Umbilical cord (tissue), 1 donor: ENCODE measurements at regions not wholly inside any gene's neighbourhood (a gene's known extent, or its start where the extent isn't known, plus 50 kb on each side); places are given as distances from the start of the nearest gene placed in this dataset.

Experiments used
- DNase-seq: peaks from one replicate; pipeline ENCODE4 v3.0.0-alpha.2; 2015; ENCODE audit warnings: low spot score

DNA sequence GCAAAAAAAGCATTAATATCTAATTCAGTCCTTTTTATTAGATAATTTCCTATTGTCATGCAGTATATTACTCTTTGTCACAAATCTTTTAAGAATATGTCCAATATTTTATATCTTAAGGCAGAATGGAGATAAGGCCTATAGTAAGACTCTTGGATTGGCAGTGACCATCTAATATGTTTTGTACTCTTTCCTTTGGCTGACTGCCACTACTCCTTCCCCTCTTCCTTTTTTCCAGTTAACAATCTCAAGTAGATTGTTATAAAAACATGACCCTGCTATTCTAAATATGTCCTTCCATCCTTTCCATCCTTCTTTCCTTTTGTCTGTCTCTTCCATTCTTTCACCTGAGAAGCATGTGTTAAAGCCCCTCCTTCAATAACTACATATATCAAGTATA is 92.8 kb upstream of the TMEM168 start:
- DNase-seq = no peak

DNA sequence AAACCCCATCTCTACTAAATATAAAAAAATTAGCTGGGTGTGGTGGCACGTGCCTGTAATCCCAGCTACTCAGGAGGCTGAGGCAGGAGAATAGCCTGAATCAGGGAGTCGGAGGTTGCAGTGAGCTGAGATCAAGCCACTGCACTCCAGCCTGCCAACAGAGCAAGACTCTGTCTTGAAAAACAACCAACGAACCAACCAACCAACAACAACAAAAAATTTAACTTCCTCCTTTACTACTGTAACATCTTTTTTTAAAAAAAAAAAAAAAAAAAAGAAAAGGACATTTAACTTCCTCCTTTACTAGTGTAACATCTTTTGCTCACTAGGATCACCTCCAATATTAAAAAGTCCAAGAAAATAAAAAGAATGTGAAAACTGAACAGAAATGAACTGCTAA is 92.3 kb upstream of the TMEM168 start:
- DNase-seq = no peak

DNA sequence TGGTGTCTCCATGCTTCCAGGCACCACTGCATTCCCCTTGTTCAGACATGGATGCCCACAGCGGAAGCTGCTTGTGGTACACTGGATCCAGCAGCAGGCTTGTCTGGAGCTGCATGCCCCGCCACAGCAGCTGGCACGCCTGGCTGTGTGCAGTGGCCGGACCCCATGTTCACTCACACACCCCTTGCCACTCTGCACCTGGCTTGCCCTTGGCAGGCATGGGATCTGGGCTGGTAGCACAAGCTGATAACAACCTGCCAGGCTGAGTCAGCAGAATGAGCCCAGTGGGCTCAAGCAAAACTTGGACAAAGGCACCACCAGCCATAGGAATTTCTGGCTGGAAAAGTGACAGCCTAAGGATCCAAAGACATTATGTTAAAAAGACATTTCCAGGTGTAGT is 91.8 kb upstream of the TMEM168 start:
- DNase-seq = no peak

DNA sequence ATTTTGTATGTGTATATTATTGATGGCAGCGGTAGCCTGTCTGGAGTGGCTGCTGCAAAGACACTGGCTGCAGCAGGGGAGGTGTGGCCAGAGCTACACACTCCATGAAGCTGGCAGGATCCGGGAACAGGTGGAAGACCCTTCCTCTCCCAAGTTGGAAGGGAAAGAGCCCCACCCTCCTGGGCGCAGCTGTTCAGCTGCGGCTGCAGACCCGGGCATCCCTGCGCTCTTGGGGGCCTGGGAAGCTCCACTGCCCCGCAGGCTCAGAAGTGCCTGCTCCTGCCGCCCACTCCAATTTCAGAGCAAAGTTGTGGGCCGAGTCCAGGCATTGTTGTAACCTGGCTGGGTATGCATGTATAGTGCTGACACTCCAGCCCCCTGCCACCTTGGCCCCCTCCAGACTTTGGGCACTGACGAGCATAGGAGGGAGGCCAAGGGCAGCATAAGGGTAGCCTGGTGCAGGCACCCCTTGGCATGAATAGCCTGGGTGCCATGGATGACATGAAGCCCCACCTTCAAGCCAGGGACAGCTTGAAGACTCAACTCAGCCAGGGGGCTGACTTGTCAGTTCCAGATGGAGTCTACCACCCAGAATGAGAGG is 90.7 kb upstream of the TMEM168 start:
- no peak for DNase-seq

DNA sequence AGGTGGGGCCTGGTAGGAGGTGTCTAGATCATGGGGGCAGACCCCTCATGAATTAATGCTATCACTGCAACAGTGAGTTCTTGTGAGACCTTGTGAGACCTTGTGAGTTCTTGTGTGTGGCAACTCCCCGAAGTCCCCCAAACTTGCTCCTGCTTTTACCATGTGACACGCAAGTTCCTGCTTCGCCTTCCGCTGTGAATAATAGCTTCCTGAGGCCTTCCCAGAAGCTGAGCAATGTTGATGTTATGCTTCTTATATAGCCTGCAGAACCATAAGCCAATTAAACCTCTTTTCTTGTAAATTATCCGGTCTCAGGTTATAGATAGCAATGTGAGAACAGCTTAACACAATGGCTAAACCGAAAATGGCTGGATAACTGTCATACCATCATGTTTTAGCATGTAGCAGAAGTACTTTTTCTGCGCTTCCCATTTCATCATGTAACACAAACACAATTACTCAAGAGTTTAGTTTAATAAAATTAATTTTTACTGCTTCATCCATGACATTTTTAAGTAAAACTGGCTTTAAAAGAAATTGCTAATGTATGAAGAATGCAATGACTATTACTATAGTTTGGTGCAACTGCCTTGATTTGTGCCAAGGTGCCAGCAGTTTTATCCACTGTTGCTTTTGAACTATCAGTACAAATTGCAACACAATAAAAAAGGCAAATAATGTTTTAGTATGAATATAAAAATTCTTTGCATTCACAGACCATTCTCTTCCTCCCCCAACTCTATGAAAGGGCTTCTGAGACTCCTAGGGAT is 87.7 kb upstream of the TMEM168 start:
- DNase-seq = no peak

DNA sequence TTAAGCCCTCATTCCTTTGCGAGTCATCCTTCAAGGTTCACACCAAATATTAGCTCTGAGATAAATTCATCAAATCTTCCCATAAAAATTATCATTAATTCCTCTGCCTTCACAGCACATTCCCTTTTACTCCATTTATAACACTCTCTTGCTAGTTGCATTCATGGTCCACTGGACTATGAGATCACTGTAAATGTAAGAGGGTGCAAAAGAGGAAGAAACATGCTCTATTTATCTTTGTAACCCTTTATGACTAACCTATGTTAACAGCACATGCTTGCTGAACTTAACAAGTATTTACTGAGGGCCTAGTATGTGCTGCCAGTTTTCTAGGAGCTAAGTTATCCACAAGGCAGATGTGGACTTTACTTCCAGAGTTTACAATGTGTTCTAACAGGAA is 86.7 kb upstream of the TMEM168 start:
- no peak for DNase-seq

DNA sequence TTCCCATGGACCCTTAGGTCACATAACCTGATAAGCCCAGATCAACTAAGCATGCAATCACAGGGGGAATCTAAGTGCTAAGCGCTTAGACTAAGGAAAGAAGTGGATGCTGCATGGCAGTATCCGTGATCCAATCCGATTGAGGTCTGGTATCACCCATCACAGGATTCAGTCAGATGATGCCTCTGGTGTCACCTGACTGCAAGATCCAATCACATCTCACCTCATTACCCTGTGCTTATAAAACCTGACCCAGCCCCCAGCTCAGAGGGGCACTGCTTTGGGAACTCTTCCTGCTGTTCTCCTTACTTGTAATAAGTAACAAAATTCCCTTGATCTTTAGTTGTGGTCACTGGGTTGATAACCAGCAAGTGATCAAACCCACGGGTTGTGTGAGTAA is 84.7 kb upstream of the TMEM168 start:
- DNase-seq = no peak

DNA sequence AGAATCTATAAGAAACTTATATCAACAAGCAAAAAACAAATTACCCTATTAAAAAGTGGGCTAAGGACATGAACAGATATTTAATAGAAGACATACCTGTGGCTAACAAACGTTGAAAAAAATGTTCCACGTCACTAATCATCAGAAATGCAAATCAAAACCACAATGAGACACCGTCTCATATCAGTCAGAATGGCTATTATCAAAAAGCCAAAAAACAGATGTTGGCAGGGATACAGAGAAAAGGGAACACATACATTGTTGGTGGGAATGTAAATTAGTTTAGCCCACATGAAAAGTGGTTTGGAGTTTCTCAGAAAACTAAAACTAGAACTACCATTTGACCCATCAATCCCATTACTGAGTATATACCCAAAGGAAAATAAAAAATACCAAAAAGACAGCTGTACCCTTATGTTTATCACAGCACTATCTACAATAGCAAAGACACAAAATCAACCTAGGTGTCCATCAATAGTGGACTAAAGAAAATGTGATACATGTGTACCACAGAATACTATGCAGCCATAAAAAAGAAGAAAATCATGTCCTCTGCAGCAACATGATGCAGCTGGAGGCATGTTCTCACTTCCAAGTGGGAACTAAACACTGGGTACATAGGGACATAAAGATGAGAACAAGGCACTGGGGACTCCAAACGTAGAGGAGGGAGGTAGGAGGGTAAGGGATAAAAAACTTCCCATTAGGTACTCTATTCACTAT is 83.8 kb upstream of the TMEM168 start:
- DNase-seq = no peak

GRCh38 chr7:112869111-112869774 is 79.0 kb upstream of the TMEM168 start:
- DNase-seq = no peak

DNA sequence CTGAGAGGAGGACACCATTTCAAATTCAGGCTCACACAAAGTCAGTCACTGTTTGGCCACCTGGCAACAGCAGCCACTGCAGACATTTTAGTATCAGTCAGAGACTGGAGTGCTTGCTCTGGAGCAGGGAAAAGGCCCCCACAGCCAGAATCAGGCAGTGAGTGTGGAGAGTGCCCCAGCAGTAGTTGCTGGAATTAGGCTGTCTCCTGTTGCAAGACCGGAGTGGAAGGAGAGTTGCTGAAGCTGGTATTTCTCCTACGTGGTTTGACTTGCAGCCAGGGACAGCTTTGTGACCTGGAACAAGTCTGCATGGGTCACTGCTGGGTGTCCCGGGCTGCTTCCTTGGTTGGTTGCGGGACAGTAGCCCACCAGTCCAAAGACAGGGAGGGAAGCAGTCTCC is 78.4 kb upstream of the TMEM168 start:
- no peak for DNase-seq

- no peak for DNase-seq
These were observed 76.2 kb upstream of the TMEM168 start for GRCh38 chr7:112866424-112866823.

DNA sequence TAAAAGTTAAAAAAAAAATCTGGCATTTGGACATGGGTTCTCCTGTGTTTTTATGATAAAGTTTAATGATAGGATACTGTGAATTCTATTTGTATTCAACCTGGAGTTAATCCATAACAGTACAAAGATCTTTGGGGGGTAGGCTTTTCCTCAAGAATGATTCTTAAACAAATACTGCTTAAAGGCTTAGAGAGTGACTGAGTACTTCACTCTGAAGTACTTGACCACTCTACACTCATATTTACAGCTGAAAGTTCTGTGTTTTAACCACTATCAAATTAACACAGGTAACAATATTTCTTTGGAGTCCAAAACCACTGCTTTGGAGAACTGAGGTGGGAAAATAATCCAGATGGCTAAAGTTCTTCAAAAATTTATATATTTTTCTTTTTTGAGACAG is 74.2 kb upstream of the TMEM168 start:
- DNase-seq = no peak

DNA sequence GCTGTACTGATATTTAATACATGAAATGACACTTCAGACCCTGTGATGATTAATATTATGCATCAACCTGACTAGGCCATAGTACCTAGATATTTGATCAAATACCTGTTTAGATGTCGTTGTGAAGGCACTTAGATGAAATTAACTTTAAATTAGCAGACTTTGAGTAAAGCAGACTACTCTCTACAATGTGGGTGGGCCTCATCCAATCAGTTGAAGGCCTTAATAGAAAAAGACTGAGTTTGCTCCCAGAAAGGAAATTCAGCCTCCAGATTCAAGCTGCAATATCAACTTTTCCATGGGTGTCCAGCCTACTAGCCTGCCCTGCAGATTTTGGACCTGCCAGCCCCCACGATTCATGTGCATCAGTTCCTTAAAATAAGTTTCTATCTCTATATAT is 68.6 kb upstream of the TMEM168 start:
- DNase-seq = no peak

GRCh38 chr7:112855227-112855626 is 65.0 kb upstream of the TMEM168 start:
- DNase-seq = no peak

DNA sequence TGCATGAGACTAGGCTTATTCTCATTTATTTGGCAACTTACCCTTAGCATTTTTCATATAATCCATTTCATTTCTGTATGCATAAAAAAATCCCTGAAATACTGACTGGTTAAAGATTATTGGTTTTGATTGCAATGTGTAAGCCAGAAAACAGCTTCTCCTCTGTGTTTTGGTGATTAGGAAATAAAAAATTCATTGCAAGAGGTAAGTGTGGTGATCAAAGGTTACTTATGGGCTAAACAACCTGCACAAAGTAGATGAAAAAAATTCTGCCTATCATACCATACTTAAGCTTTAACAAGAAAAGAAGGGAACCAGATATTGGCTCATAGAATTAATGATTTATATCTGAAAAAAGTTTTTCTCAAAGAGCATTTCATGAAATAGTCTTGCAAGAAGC is 64.0 kb upstream of the TMEM168 start:
- no peak for DNase-seq

GRCh38 chr7:112853422-112853821 is 63.2 kb upstream of the TMEM168 start:
- DNase-seq = peak; percentile 1

DNA sequence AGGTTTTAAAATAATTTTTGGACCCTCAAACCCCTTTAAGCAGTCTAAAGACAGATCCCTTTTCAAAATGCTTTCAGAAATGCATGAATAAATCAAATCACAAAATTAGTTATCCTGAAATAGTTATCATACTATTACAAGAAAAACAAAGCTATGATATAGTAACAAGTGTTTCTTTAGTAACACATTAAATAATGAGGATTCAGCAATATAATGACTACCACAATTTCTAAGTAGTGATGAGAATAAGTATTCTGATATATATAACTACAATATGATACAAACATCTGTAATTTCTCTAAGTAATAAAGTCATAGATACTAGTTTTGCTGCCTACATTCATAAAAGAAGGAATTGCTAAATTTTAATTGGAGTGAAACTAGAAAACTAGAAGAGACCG is 53.0 kb upstream of the TMEM168 start:
- no peak for DNase-seq
